ENCODE measurements at regions not wholly inside any gene's neighbourhood (a gene's known extent, or its start where the extent isn't known, plus 50 kb on each side); places are given as distances from the start of the nearest gene placed in this dataset.

- FAIRE-seq, result no peak
- TF ChIP-seq POU2F2 (IDR thresholded peaks at IDR 0.05; ENCODE audit: low read depth, low read length) (no peak), POLR2A (IDR thresholded peaks at IDR 0.05; ENCODE audit: low read depth, low read length) (no peak), TAF1 (IDR thresholded peaks at IDR 0.05; ENCODE audit: low read depth, low read length) (no peak), SPI1 (IDR thresholded peaks at IDR 0.05; ENCODE audit: low read depth, low read length) (no peak), POLR2AphosphoS5 (IDR thresholded peaks at IDR 0.05; ENCODE audit: low read depth, low read length) (no peak), PAX5 (IDR thresholded peaks at IDR 0.05; ENCODE audit: insufficient read depth, low read length, severe bottlenecking) (no peak)
- DNase-seq (ENCODE audit: insufficient read length, low spot score), result no peak
Observed at GRCh38 chr6:77037439-77037838, 425.9 kb downstream of the HTR1B start.

GRCh38 chr6:77036400-77036799 lies 426.9 kb downstream of the HTR1B start:
- DNase-seq (ENCODE audit: insufficient read length, low spot score) (no peak), FAIRE-seq (no peak)
- TF ChIP-seq PAX5 (IDR thresholded peaks at IDR 0.05; ENCODE audit: insufficient read depth, low read length, severe bottlenecking) (no peak), POU2F2 (IDR thresholded peaks at IDR 0.05; ENCODE audit: low read depth, low read length) (no peak), POLR2AphosphoS5 (IDR thresholded peaks at IDR 0.05; ENCODE audit: low read depth, low read length) (no peak), TAF1 (IDR thresholded peaks at IDR 0.05; ENCODE audit: low read depth, low read length) (no peak), SPI1 (IDR thresholded peaks at IDR 0.05; ENCODE audit: low read depth, low read length) (no peak), POLR2A (IDR thresholded peaks at IDR 0.05; ENCODE audit: low read depth, low read length) (no peak)

GRCh38 chr6:77034161-77034560 lies 429.1 kb downstream of the HTR1B start:
- FAIRE-seq, result no peak
- no peak for DNase-seq (ENCODE audit: insufficient read length, low spot score)
- TF ChIP-seq POU2F2 (IDR thresholded peaks at IDR 0.05; ENCODE audit: low read depth, low read length), result no peak

GRCh38 chr6:77030929-77031674 lies 432.2 kb downstream of the HTR1B start:
- TF ChIP-seq PAX5 (IDR thresholded peaks at IDR 0.05; ENCODE audit: insufficient read depth, low read length, severe bottlenecking) (no peak), POU2F2 (IDR thresholded peaks at IDR 0.05; ENCODE audit: low read depth, low read length) (no peak), POLR2AphosphoS5 (IDR thresholded peaks at IDR 0.05; ENCODE audit: low read depth, low read length) (no peak), SPI1 (IDR thresholded peaks at IDR 0.05; ENCODE audit: low read depth, low read length) (no peak), POLR2A (IDR thresholded peaks at IDR 0.05; ENCODE audit: low read depth, low read length) (no peak), TAF1 (IDR thresholded peaks at IDR 0.05; ENCODE audit: low read depth, low read length) (no peak)
- DNase-seq (ENCODE audit: insufficient read length, low spot score) (no peak), FAIRE-seq (no peak)

- FAIRE-seq (no peak), DNase-seq (ENCODE audit: insufficient read length, low spot score) (no peak)
- TF ChIP-seq SPI1 (IDR thresholded peaks at IDR 0.05; ENCODE audit: low read depth, low read length) (no peak), PAX5 (IDR thresholded peaks at IDR 0.05; ENCODE audit: insufficient read depth, low read length, severe bottlenecking) (no peak)
Observed at GRCh38 chr6:77026341-77026740, 436.9 kb downstream of the HTR1B start.

- DNase-seq (ENCODE audit: insufficient read length, low spot score), result no peak
- no peak for FAIRE-seq
- TF ChIP-seq TAF1 (IDR thresholded peaks at IDR 0.05; ENCODE audit: low read depth, low read length), result no peak
- no peak for TF ChIP-seq PAX5 (IDR thresholded peaks at IDR 0.05; ENCODE audit: insufficient read depth, low read length, severe bottlenecking)
Observed at GRCh38 chr6:77025736-77026223, 437.5 kb downstream of the HTR1B start.

- DNase-seq (ENCODE audit: insufficient read length, low spot score) (no peak), FAIRE-seq (no peak)
- no peak for TF ChIP-seq POU2F2 (IDR thresholded peaks at IDR 0.05; ENCODE audit: low read depth, low read length)
- TF ChIP-seq TAF1 (IDR thresholded peaks at IDR 0.05; ENCODE audit: low read depth, low read length), result no peak
- no peak for TF ChIP-seq POLR2A (IDR thresholded peaks at IDR 0.05; ENCODE audit: low read depth, low read length)
- no peak for TF ChIP-seq PAX5 (IDR thresholded peaks at IDR 0.05; ENCODE audit: insufficient read depth, low read length, severe bottlenecking)
- TF ChIP-seq POLR2AphosphoS5 (IDR thresholded peaks at IDR 0.05; ENCODE audit: low read depth, low read length), result no peak
- no peak for TF ChIP-seq SPI1 (IDR thresholded peaks at IDR 0.05; ENCODE audit: low read depth, low read length)
Observed at GRCh38 chr6:77021778-77022177, 441.5 kb downstream of the HTR1B start.

GRCh38 chr6:77021232-77021631 lies 442.1 kb downstream of the HTR1B start:
- no peak for DNase-seq (ENCODE audit: insufficient read length, low spot score)
- no peak for TF ChIP-seq POLR2AphosphoS5 (IDR thresholded peaks at IDR 0.05; ENCODE audit: low read depth, low read length)
- TF ChIP-seq POLR2A (IDR thresholded peaks at IDR 0.05; ENCODE audit: low read depth, low read length), result no peak
- FAIRE-seq, result no peak

GRCh38 chr6:77019081-77019480 lies 444.2 kb downstream of the HTR1B start:
- TF ChIP-seq POU2F2 (IDR thresholded peaks at IDR 0.05; ENCODE audit: low read depth, low read length) (no peak), POLR2A (IDR thresholded peaks at IDR 0.05; ENCODE audit: low read depth, low read length) (no peak), TAF1 (IDR thresholded peaks at IDR 0.05; ENCODE audit: low read depth, low read length) (no peak), SPI1 (IDR thresholded peaks at IDR 0.05; ENCODE audit: low read depth, low read length) (no peak), PAX5 (IDR thresholded peaks at IDR 0.05; ENCODE audit: insufficient read depth, low read length, severe bottlenecking) (no peak), POLR2AphosphoS5 (IDR thresholded peaks at IDR 0.05; ENCODE audit: low read depth, low read length) (no peak)
- DNase-seq (ENCODE audit: insufficient read length, low spot score), result no peak
- no peak for FAIRE-seq

- FAIRE-seq, result no peak
- TF ChIP-seq POU2F2 (IDR thresholded peaks at IDR 0.05; ENCODE audit: low read depth, low read length) (no peak), SPI1 (IDR thresholded peaks at IDR 0.05; ENCODE audit: low read depth, low read length) (no peak), POLR2AphosphoS5 (IDR thresholded peaks at IDR 0.05; ENCODE audit: low read depth, low read length) (no peak), PAX5 (IDR thresholded peaks at IDR 0.05; ENCODE audit: insufficient read depth, low read length, severe bottlenecking) (no peak), POLR2A (IDR thresholded peaks at IDR 0.05; ENCODE audit: low read depth, low read length) (no peak), TAF1 (IDR thresholded peaks at IDR 0.05; ENCODE audit: low read depth, low read length) (no peak)
- no peak for DNase-seq (ENCODE audit: insufficient read length, low spot score)
Observed at GRCh38 chr6:77017537-77017936, 445.8 kb downstream of the HTR1B start.

Data from GM12891 (cell line).